ENCODE measurements at regions not wholly inside any gene's neighbourhood (a gene's known extent, or its start where the extent isn't known, plus 50 kb on each side); places are given as distances from the start of the nearest gene placed in this dataset.

DNA sequence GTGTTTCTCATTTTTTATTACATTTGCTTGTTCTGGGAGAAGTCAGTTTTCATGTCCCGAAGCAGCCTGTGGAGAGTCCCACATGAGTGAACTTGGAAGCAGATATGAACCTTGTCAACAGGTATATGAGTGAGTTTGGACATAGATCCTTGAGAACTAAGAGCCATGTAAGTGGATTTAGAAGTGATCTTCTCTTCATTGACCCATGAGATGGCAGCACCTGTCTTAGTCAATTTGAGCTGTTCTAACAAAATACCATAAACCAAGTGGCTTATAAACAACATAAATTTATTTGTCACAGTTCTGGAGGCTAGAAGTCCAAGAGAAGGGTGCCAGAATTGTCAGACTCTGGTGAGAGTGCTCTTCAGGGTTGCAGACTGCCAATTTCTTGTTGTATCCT lies 1043.8 kb downstream of the ADGRL3 start:
- DNase-seq (ENCODE audit: low spot score) = no peak

GRCh38 chr4:62235911-62236310 lies 1035.8 kb downstream of the ADGRL3 start:
- DNase-seq (ENCODE audit: low spot score) = no peak

- no peak for DNase-seq (ENCODE audit: low spot score)
Measured at GRCh38 chr4:62232814-62233213, 1032.7 kb downstream of the ADGRL3 start.

DNA sequence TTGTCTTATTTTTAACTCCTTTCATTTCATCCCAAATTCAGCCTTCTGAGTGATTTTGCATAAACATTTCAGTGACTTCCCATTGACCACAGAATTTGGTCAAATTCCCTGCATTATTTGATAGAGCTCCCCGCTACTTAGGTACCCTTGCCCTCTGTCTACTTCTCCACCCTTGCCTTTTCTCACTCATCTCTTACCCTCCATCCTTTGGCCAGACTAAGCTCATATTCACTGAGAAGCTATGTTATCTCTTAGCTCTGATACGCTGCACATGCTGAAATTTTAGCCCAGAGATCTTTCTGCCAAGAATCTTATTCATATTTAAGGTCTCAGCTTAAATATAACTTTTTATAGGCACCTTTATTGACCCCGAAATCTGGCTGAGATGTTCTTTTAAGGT lies 1031.9 kb downstream of the ADGRL3 start:
- DNase-seq (ENCODE audit: low spot score) = no peak

GRCh38 chr4:62226082-62226481 lies 1026.0 kb downstream of the ADGRL3 start:
- no peak for DNase-seq (ENCODE audit: low spot score)

DNA sequence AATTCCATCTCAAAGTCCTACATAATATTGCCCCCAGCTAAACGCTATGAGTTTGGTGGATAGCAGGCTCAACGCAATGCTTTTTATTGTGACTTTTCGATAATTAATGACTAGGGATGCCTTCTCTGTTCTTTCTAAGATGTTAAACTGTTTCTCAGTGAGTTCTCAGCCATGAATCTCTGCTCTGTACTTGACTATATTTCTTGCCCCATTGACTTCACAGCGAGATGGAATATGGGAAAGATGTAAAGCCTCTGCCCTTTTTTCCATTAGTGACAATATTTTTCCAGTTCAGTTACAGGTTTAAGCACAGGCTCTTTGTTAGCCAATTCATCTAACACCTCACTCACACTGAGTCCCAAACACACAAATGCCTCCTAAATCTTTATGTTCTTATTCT lies 1022.0 kb downstream of the ADGRL3 start:
- no peak for DNase-seq (ENCODE audit: low spot score)

DNA sequence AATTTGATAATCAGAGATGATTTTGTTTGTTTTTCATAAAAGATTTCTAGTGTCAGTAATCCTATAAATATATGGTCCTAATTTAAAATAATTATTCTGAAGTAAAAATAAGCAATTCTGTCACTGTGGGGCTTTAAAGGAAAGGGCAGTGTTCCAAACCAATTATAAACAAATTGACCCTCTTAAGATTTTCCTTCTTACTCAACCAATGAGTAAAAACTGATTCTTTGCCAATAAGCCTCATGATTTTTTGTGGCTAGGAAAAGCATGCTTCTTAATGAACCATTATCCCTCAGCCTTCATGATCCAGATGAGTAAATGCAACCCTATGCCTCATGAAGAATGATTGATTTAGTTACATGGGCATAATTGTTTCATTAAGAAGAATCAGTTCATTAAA lies 1010.4 kb downstream of the ADGRL3 start:
- no peak for DNase-seq (ENCODE audit: low spot score)

DNA sequence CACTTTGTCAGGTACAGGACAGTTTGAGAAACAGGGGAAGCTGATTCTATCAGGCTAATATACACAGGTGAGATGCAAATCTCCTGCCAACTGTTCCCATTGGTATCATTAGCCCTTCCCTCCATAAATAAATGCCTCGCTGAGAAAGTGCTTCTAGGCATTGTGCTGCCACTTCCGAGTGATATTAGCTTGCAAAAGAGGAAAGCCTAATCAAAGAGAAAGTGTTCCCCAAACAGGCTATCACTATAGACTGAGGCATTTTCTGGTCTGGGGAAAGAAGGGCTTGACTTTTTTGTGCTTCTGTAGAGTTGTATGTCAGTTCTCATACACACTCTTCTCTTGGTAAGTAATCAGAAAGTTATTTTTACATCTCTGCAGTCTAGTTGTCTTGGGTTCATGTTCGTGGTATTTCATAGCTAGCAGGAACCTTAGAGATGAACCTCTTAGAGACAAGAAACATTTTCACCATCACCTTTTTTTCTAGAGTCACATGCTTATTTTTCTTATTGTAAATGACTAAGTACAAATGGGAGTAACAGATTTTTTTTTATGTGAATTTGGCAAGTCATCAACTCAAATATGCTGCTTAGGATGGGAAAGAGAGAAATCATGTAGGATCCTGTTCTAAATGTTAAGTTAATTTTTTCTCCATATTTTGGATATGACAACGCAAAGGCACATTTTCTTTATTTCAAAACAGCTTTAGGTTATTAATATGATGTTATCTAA lies 1009.8 kb downstream of the ADGRL3 start:
- DNase-seq (ENCODE audit: low spot score) = no peak

DNA sequence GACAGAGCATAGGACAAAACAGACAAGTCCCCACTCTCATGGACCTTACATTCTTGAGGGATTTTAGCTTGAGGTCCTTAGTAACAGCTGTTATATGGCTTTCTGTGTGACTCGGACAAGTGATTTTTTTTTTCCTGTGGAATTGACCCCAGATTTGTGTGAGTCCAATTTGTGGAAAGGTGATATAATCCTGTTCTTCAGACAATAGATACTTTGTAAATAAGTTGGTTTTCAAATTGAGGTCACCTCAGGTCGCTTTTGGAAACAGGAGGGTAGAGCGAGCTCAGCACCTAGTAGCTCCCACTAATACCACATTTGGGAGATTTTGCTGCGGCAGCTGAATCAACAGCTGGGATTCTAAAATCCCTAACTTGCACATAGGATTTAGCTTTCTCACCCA lies 1008.8 kb downstream of the ADGRL3 start:
- no peak for DNase-seq (ENCODE audit: low spot score)

- DNase-seq (ENCODE audit: low spot score) = no peak
Measured at GRCh38 chr4:62204136-62204535, 1004.0 kb downstream of the ADGRL3 start.

GRCh38 chr4:62199291-62199810 lies 999.2 kb downstream of the ADGRL3 start:
- DNase-seq (ENCODE audit: low spot score) = no peak

GRCh38 chr4:62196338-62196737 lies 996.2 kb downstream of the ADGRL3 start:
- DNase-seq (ENCODE audit: low spot score) = no peak

DNA sequence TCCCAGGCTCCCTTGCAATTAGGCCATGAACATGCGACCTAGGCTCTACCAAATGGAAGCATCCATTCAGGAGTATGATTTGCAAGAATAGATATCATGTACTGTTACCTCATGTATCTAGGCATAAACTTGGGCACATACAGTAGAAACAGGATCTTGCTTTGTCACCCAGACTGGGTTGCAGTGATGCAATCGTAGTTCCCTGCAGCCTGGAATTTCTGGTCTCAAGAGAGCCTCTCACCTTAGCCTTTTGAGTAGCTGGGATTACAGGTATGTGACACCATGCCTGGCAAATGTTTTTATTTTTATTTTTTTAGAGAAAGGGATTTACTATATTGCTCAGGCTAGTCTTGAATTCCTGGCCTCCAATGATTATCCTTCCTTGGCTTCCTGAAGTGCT lies 994.2 kb downstream of the ADGRL3 start:
- no peak for DNase-seq (ENCODE audit: low spot score)

- DNase-seq (ENCODE audit: low spot score) = no peak
Measured at GRCh38 chr4:62193761-62194160, 993.6 kb downstream of the ADGRL3 start.

GRCh38 chr4:62191451-62192240 lies 991.5 kb downstream of the ADGRL3 start:
- no peak for DNase-seq (ENCODE audit: low spot score)

DNA sequence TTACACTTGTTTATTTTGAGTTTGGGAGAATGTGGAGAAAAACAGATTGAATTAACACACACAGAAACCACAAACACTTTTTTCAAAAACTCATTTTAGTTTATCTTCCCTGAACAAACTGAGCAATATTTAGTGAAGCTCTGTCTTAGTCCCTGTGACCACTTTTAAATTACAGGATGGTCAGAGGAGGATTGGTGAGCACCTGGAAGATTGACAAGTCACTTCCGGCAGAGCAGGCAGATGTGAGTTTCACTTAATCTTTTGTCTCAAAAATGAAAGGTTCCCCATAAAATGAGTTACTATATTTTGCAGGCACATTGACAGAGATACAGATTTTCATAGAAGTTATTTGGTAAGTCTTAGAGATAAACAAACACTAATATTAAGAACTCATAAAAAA lies 970.1 kb downstream of the ADGRL3 start:
- DNase-seq (ENCODE audit: low spot score) = no peak

GRCh38 chr4:62168681-62169080 lies 968.6 kb downstream of the ADGRL3 start:
- DNase-seq (ENCODE audit: low spot score) = no peak

DNA sequence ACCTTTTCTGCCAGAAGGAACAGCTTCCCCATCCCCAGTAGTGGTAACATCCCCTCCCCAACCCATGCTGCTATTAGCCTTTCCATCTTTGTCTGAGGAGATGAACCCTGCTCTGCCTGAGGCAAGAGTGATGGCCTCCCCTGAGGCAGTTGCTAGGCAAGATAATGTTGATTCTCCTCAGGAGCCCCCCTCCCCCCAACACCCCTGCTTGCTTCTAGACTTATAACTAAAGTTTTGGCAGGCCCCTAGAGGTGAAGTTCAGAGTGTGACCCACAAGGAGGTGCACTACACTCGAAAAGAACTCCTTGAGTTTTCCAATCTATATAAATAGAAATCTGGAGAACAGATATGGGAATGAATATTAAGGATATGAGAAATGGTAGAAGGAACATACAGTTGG lies 962.5 kb downstream of the ADGRL3 start:
- DNase-seq (ENCODE audit: low spot score) = no peak

DNA sequence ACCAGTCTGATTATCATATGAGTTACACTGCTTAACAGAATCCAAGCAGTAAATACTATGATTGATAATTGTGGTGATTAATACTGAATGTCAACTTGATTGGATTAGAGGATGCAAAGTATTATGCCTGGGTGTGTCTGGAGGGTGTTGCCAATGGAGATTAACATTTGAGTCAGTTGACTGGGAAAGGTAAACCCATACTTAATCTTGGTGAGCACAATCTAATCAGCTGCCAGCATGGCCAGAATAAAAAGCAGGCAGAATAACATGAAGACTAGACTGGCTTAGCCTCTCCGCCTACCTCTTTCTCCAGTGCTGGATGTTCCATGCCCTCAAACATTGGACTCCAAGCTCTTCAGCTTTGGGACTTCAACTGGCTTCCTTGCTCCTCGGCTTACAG lies 961.3 kb downstream of the ADGRL3 start:
- no peak for DNase-seq (ENCODE audit: low spot score)

- DNase-seq (ENCODE audit: low spot score) = no peak
Measured at GRCh38 chr4:62159876-62160275, 959.8 kb downstream of the ADGRL3 start.

- no peak for DNase-seq (ENCODE audit: low spot score)
Measured at GRCh38 chr4:62159306-62159705, 959.2 kb downstream of the ADGRL3 start.

- DNase-seq (ENCODE audit: low spot score) = no peak
Measured at GRCh38 chr4:62156205-62156604, 956.1 kb downstream of the ADGRL3 start.

DNA sequence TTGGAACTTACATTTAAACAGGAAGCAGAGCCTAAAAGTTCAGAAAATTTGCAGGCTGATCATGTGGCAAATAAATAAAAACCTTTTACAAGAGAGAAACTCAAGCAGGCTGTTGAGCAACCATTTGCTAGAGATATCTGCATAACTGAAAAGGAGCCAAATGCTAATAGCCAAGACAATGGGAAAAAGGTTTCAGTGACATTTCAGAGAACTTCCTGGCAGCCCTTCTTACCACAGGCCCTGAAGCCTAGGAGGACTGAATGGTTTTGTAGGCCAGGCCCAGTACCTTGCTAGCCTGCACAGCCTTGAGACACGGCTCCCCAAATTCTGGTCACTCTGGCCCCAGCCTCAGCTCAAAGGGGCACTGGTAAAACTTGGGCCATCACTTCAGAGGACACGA lies 945.1 kb downstream of the ADGRL3 start:
- DNase-seq (ENCODE audit: low spot score) = no peak
